ACC112 (cell line): ENCODE measurements at regions not wholly inside any gene's neighbourhood (a gene's known extent, or its start where the extent isn't known, plus 50 kb on each side); places are given as distances from the start of the nearest gene placed in this dataset.

ENCODE experiments used
- H2AFZ ChIP-seq: fragments of 200-600 bp; sonication (generic); one replicate; pipeline ENCODE4 v1.6.0; 2017; ENCODE audit warnings: antibody characterized with exemption, low read length; ENCODE audit not compliant: unreplicated experiment
- H3K27ac ChIP-seq: fragments of 200-600 bp; sonication (generic); 2 replicates; pipeline ENCODE4 v1.5.1; 2014; ENCODE audit warnings: low read depth, mild to moderate bottlenecking, antibody characterized with exemption, low read length, moderate library complexity
- H3K27me3 ChIP-seq: fragments of 200-600 bp; sonication (generic); 2 replicates; pipeline ENCODE4 v1.6.1; 2014; ENCODE audit warnings: mild to moderate bottlenecking, antibody characterized with exemption, low read length, moderate library complexity, mixed read lengths; ENCODE audit not compliant: insufficient read depth
- H3K36me3 ChIP-seq: fragments of 200-600 bp; sonication (generic); 2 replicates; pipeline ENCODE4 v1.6.1; 2016; ENCODE audit warnings: mild to moderate bottlenecking, antibody characterized with exemption, low read length, moderate library complexity, mixed read lengths; ENCODE audit not compliant: insufficient read depth
- H3K4me1 ChIP-seq: fragments of 200-600 bp; sonication (generic); one replicate; pipeline ENCODE4 v1.6.1; 2016; ENCODE audit warnings: low read length, mixed read lengths; ENCODE audit not compliant: insufficient read depth, unreplicated experiment, control insufficient read depth
- H3K4me3 ChIP-seq: fragments of 200-600 bp; sonication (generic); 2 replicates; pipeline ENCODE4 v1.5.1; 2014; ENCODE audit warnings: mild to moderate bottlenecking, low read depth, low read length
- H3K79me2 ChIP-seq: fragments of 200-600 bp; sonication (generic); one replicate; pipeline ENCODE4 v1.6.0; 2016; ENCODE audit warnings: low read length; ENCODE audit not compliant: control insufficient read depth, unreplicated experiment, insufficient read depth

- Histone ChIP-seq H3K27me3 (no peaks in the 10 kb centered on the region), H3K4me3 (no peak overlapping the region), H3K79me2 (no peaks in the 10 kb centered on the region), H3K27ac (no peak overlapping the region), H3K4me1 (no peaks in the 10 kb centered on the region), H2AFZ (no peak overlapping the region), H3K36me3 (no peaks in the 10 kb centered on the region)
Measured at GRCh38 chr16:86704516-86704915, 126.2 kb downstream of the FOXL1 start.

GRCh38 chr16:86706726-86707125 lies 128.4 kb downstream of the FOXL1 start:
- H3K36me3 ChIP-seq = no peaks in the 10 kb centered on the region
- H3K79me2 ChIP-seq = no peaks in the 10 kb centered on the region
- H3K4me3 ChIP-seq = no peak overlapping the region
- H3K27ac ChIP-seq = no peak overlapping the region
- H3K4me1 ChIP-seq = no peaks in the 10 kb centered on the region
- H3K27me3 ChIP-seq = no peaks in the 10 kb centered on the region
- H2AFZ ChIP-seq = no peak overlapping the region

GRCh38 chr16:86707171-86707570 lies 128.8 kb downstream of the FOXL1 start:
- no peaks in the 10 kb centered on the region for H3K36me3 ChIP-seq
- no peaks in the 10 kb centered on the region for H3K79me2 ChIP-seq
- no peaks in the 10 kb centered on the region for H3K27me3 ChIP-seq
- no peaks in the 10 kb centered on the region for H3K4me1 ChIP-seq
- H3K27ac ChIP-seq = no peak overlapping the region
- H2AFZ ChIP-seq = no peak overlapping the region
- no peak overlapping the region for H3K4me3 ChIP-seq

GRCh38 chr16:86707581-86707980 lies 129.2 kb downstream of the FOXL1 start:
- no peaks in the 10 kb centered on the region for H3K27me3 ChIP-seq
- H3K27ac ChIP-seq = no peak overlapping the region
- H3K4me1 ChIP-seq = no peaks in the 10 kb centered on the region

GRCh38 chr16:86708431-86708830 lies 130.1 kb downstream of the FOXL1 start:
- Histone ChIP-seq H2AFZ (no peak overlapping the region), H3K4me1 (no peaks in the 10 kb centered on the region), H3K27ac (no peak overlapping the region), H3K27me3 (no peaks in the 10 kb centered on the region), H3K79me2 (no peaks in the 10 kb centered on the region), H3K36me3 (no peaks in the 10 kb centered on the region), H3K4me3 (no peak overlapping the region)

More at GRCh38 chr16:86707581-86707980, 129.2 kb downstream of the FOXL1 start:
- Histone ChIP-seq H3K79me2 (no peaks in the 10 kb centered on the region), H3K4me3 (no peak overlapping the region), H2AFZ (no peak overlapping the region), H3K36me3 (no peaks in the 10 kb centered on the region)

- Histone ChIP-seq H3K4me1 (no peaks in the 10 kb centered on the region), H3K79me2 (no peaks in the 10 kb centered on the region), H3K36me3 (no peaks in the 10 kb centered on the region), H3K27me3 (no peaks in the 10 kb centered on the region), H2AFZ (no peak overlapping the region), H3K27ac (no peak overlapping the region), H3K4me3 (no peak overlapping the region)
Measured at GRCh38 chr16:86709103-86709502, 130.8 kb downstream of the FOXL1 start.

GRCh38 chr16:86709902-86710601 lies 131.7 kb downstream of the FOXL1 start:
- Histone ChIP-seq H3K27me3 (no peaks in the 10 kb centered on the region), H2AFZ (no peak overlapping the region), H3K79me2 (no peaks in the 10 kb centered on the region), H3K36me3 (no peaks in the 10 kb centered on the region), H3K27ac (no peak overlapping the region), H3K4me3 (no peak overlapping the region), H3K4me1 (no peaks in the 10 kb centered on the region)

GRCh38 chr16:86710602-86710950 lies 132.2 kb downstream of the FOXL1 start:
- no peaks in the 10 kb centered on the region for H3K79me2 ChIP-seq
- no peaks in the 10 kb centered on the region for H3K36me3 ChIP-seq
- H3K4me1 ChIP-seq = no peaks in the 10 kb centered on the region
- H3K27ac ChIP-seq = no peak overlapping the region
- no peak overlapping the region for H3K4me3 ChIP-seq
- no peaks in the 10 kb centered on the region for H3K27me3 ChIP-seq
- H2AFZ ChIP-seq = no peak overlapping the region

- Histone ChIP-seq H3K79me2 (no peaks in the 10 kb centered on the region), H3K4me3 (no peak overlapping the region), H3K27me3 (no peaks in the 10 kb centered on the region), H3K4me1 (no peaks in the 10 kb centered on the region), H3K27ac (no peak overlapping the region), H2AFZ (no peak overlapping the region), H3K36me3 (no peaks in the 10 kb centered on the region)
Measured at GRCh38 chr16:86712158-86713009, 134.0 kb downstream of the FOXL1 start.

GRCh38 chr16:86713021-86713631 lies 134.8 kb downstream of the FOXL1 start:
- no peaks in the 10 kb centered on the region for H3K79me2 ChIP-seq
- no peak overlapping the region for H3K4me3 ChIP-seq
- no peak overlapping the region for H2AFZ ChIP-seq
- no peaks in the 10 kb centered on the region for H3K4me1 ChIP-seq
- H3K27me3 ChIP-seq = no peaks in the 10 kb centered on the region
- H3K27ac ChIP-seq = no peak overlapping the region
- H3K36me3 ChIP-seq = no peaks in the 10 kb centered on the region
